Umbilical cord (tissue), 1 donor: ENCODE measurements at regions not wholly inside any gene's neighbourhood (a gene's known extent, or its start where the extent isn't known, plus 50 kb on each side); places are given as distances from the start of the nearest gene placed in this dataset.

ENCODE experiments used
- DNase-seq: peaks from one replicate; pipeline ENCODE4 v3.0.0-alpha.2; 2015; ENCODE audit warnings: low spot score

GRCh38 chr11:29959488-29959887, 57.3 kb downstream of the KCNA4 start:
- no peak for DNase-seq

GRCh38 chr11:29957431-29957830, 59.4 kb downstream of the KCNA4 start:
- peak; percentile 11 for DNase-seq

- DNase-seq = no peak
Measured at GRCh38 chr11:29956076-29956556, 60.7 kb downstream of the KCNA4 start.

GRCh38 chr11:29943347-29943746, 73.5 kb downstream of the KCNA4 start:
- no peak for DNase-seq

GRCh38 chr11:29937526-29937925, 79.3 kb downstream of the KCNA4 start:
- DNase-seq = no peak

GRCh38 chr11:29934115-29934638, 82.7 kb downstream of the KCNA4 start:
- DNase-seq = no peak

GRCh38 chr11:29916040-29916439, 100.8 kb downstream of the KCNA4 start:
- no peak for DNase-seq

GRCh38 chr11:29914203-29914930, 102.5 kb downstream of the KCNA4 start:
- no peak for DNase-seq

GRCh38 chr11:29913352-29913751, 103.5 kb downstream of the KCNA4 start:
- no peak for DNase-seq

- DNase-seq = no peak
Measured at GRCh38 chr11:29900382-29900781, 116.4 kb downstream of the KCNA4 start.

- no peak for DNase-seq
Measured at GRCh38 chr11:29879560-29879959, 137.3 kb downstream of the KCNA4 start.

GRCh38 chr11:29876192-29876591, 140.6 kb downstream of the KCNA4 start:
- DNase-seq = no peak

GRCh38 chr11:29847219-29847618, 169.6 kb downstream of the KCNA4 start:
- no peak for DNase-seq

GRCh38 chr11:29844701-29845379, 172.0 kb downstream of the KCNA4 start:
- DNase-seq = no peak

GRCh38 chr11:29844031-29844430, 172.8 kb downstream of the KCNA4 start:
- DNase-seq = no peak

GRCh38 chr11:29842061-29842460, 174.8 kb downstream of the KCNA4 start:
- no peak for DNase-seq

GRCh38 chr11:29826878-29827277, 190.0 kb downstream of the KCNA4 start:
- no peak for DNase-seq

- DNase-seq = no peak
Measured at GRCh38 chr11:29816359-29816758, 200.5 kb downstream of the KCNA4 start.

GRCh38 chr11:29809121-29809520, 207.7 kb downstream of the KCNA4 start:
- peak; percentile 23 for DNase-seq

GRCh38 chr11:29802522-29802921, 214.3 kb downstream of the KCNA4 start:
- no peak for DNase-seq

GRCh38 chr11:29801561-29801960, 215.3 kb downstream of the KCNA4 start:
- DNase-seq = peak; percentile 22

GRCh38 chr11:29786092-29786491, 230.7 kb downstream of the KCNA4 start:
- no peak for DNase-seq

- no peak for DNase-seq
Measured at GRCh38 chr11:29783506-29783905, 233.3 kb downstream of the KCNA4 start.
